ENCODE measurements at regions not wholly inside any gene's neighbourhood (a gene's known extent, or its start where the extent isn't known, plus 50 kb on each side); places are given as distances from the start of the nearest gene placed in this dataset.

DNA sequence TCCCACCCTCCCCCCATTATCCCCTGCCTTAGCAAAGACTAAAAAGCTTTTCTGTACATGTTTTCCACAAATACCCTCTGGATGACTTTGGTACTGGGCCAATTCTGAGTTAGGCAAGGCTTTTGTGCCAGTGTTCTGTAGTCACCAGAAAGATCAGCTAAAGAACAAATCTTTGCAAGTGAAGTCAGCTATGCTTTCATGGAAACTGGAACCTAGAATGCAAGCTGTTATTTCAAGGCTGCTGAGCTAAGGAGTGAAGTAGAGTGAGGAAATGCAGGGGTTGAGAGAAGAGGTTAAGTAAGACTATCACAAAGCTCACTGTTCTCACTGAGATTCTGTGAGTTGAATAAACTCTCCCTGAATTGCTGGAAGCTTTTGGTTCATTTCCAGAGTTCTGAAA lies 107.8 kb upstream of the CNTN3 start:
- H3K4me3 ChIP-seq (replicated peaks in 1 of 3; ENCODE audit: insufficient read depth in 1 of 3, low read depth in 1 of 3, low read length in 3 of 3) = no peak overlapping the region
- H3K79me2 ChIP-seq (ENCODE audit: control insufficient read depth, insufficient read depth, low read length) = no peaks in the 10 kb centered on the region
- H3K9me1 ChIP-seq (replicated peaks; ENCODE audit: control insufficient read depth, extremely low read depth, insufficient read depth, low read length) = no peaks in the 10 kb centered on the region
- DNase-seq (ENCODE audit: low read depth, low spot score) (no peak), FAIRE-seq (no peak)
- intact Hi-C loops (cut with micrococcal nuclease) = no loop called here
- no peak overlapping the region for H3K27ac ChIP-seq (ENCODE audit: insufficient read depth, low read depth, low read length)
- ChIA-PET CTCF (no interaction called here), POLR2A (no interaction called here)
- no peaks in the 10 kb centered on the region for H3K36me3 ChIP-seq (ENCODE audit: control insufficient read depth in 2 of 2, extremely low read depth in 1 of 2, insufficient read depth in 2 of 2, low read length in 2 of 2)
- no TSS peak for BruUV-seq (replicated peaks)
- no peak overlapping the region for H3K4me2 ChIP-seq (ENCODE audit: insufficient read depth, low read length)
- dilution Hi-C loops (cut with MboI; ENCODE audit: extremely low pct_ligation_motif_present, low sequenced_read_pairs) = no loop called here
- TF ChIP-seq, protein P1, sequence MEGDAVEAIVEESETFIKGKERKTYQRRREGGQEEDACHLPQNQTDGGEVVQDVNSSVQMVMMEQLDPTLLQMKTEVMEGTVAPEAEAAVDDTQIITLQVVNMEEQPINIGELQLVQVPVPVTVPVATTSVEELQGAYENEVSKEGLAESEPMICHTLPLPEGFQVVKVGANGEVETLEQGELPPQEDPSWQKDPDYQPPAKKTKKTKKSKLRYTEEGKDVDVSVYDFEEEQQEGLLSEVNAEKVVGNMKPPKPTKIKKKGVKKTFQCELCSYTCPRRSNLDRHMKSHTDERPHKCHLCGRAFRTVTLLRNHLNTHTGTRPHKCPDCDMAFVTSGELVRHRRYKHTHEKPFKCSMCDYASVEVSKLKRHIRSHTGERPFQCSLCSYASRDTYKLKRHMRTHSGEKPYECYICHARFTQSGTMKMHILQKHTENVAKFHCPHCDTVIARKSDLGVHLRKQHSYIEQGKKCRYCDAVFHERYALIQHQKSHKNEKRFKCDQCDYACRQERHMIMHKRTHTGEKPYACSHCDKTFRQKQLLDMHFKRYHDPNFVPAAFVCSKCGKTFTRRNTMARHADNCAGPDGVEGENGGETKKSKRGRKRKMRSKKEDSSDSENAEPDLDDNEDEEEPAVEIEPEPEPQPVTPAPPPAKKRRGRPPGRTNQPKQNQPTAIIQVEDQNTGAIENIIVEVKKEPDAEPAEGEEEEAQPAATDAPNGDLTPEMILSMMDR (IDR thresholded peaks at IDR 0.05; ENCODE audit: extremely low read depth in 1 of 2, insufficient read depth in 1 of 2, low read depth in 1 of 2, low read length in 2 of 2) = no peak
- no peak for TF ChIP-seq POLR2A (IDR thresholded peaks at IDR 0.05; ENCODE audit: low read depth, low read length)
- no peak for TF ChIP-seq MYC (IDR thresholded peaks at IDR 0.05; ENCODE audit: low read depth, low read length)
- no peak for TF ChIP-seq GATA2 (IDR thresholded peaks at IDR 0.05; ENCODE audit: insufficient read depth, insufficient read length, low read depth, low read length)
- TF ChIP-seq FOS (IDR thresholded peaks at IDR 0.05; ENCODE audit: borderline replicate concordance, insufficient read depth, low read length) = no peak
- TF ChIP-seq, protein P2, sequence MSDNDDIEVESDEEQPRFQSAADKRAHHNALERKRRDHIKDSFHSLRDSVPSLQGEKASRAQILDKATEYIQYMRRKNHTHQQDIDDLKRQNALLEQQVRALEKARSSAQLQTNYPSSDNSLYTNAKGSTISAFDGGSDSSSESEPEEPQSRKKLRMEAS (IDR thresholded peaks at IDR 0.05; ENCODE audit: insufficient read depth, insufficient read length) = no peak
- TF ChIP-seq POLR2AphosphoS5 (IDR thresholded peaks at IDR 0.05; ENCODE audit: insufficient read depth, low read depth, low read length) = no peak
- TF ChIP-seq JUN (IDR thresholded peaks at IDR 0.05; ENCODE audit: borderline replicate concordance, insufficient read depth, insufficient read length, low read depth) = no peak
- TF ChIP-seq EZH2 (IDR thresholded peaks at IDR 0.05; ENCODE audit: borderline replicate concordance, low read depth, low read length, severe bottlenecking) = no peak
- no peak overlapping the region for H3K9ac ChIP-seq (replicated peaks; ENCODE audit: extremely low read depth, insufficient read depth, low read length)
- peaks cover 6% of the 10 kb centered on the region for H3K9me3 ChIP-seq (replicated peaks; ENCODE audit: control insufficient read depth, insufficient read depth, low read length)
- no peaks in the 10 kb centered on the region for H3K27me3 ChIP-seq (ENCODE audit: control insufficient read depth in 2 of 2, insufficient read depth in 2 of 2, low read length in 2 of 2)
- H3K4me1 ChIP-seq (ENCODE audit: control insufficient read depth, extremely low read depth, insufficient read depth, low read length) = no peaks in the 10 kb centered on the region
- no peak overlapping the region for H2AFZ ChIP-seq (ENCODE audit: low read depth, low read length)
- no peaks in the 10 kb centered on the region for H4K20me1 ChIP-seq (replicated peaks; ENCODE audit: control insufficient read depth, extremely low read depth, insufficient read depth, low read length)
